ENCODE measurements at regions not wholly inside any gene's neighbourhood (a gene's known extent, or its start where the extent isn't known, plus 50 kb on each side); places are given as distances from the start of the nearest gene placed in this dataset.

- DNase-seq (ENCODE audit: low read depth in 2 of 2): peak in 1 of 2 experiments; percentile 5
Observed at GRCh38 chr16:51666821-51667220, 515.8 kb upstream of the SALL1 start.

- DNase-seq (ENCODE audit: low read depth in 2 of 2): no peak
Observed at GRCh38 chr16:51666074-51666473, 515.0 kb upstream of the SALL1 start.

- no peak for DNase-seq (ENCODE audit: low read depth in 2 of 2)
Observed at GRCh38 chr16:51665436-51665998, 514.4 kb upstream of the SALL1 start.

GRCh38 chr16:51658531-51658930, 507.5 kb upstream of the SALL1 start:
- DNase-seq (ENCODE audit: low read depth in 2 of 2): no peak

GRCh38 chr16:51657848-51658247, 506.8 kb upstream of the SALL1 start:
- DNase-seq (ENCODE audit: low read depth in 2 of 2): no peak

- no peak for DNase-seq (ENCODE audit: low read depth in 2 of 2)
Observed at GRCh38 chr16:51655249-51655648, 504.2 kb upstream of the SALL1 start.

GRCh38 chr16:51651061-51651466, 500.0 kb upstream of the SALL1 start:
- no peak for DNase-seq (ENCODE audit: low read depth in 2 of 2)

- DNase-seq (ENCODE audit: low read depth in 2 of 2): no peak
Observed at GRCh38 chr16:51649631-51650030, 498.6 kb upstream of the SALL1 start.

- DNase-seq (ENCODE audit: low read depth in 2 of 2): peak in 1 of 2 experiments; percentile 6
Observed at GRCh38 chr16:51648526-51648925, 497.5 kb upstream of the SALL1 start.

- DNase-seq (ENCODE audit: low read depth in 2 of 2): no peak
Observed at GRCh38 chr16:51641191-51641765, 490.2 kb upstream of the SALL1 start.

GRCh38 chr16:51640196-51640595, 489.1 kb upstream of the SALL1 start:
- no peak for DNase-seq (ENCODE audit: low read depth in 2 of 2)

GRCh38 chr16:51638339-51639135, 487.5 kb upstream of the SALL1 start:
- DNase-seq (ENCODE audit: low read depth in 2 of 2): no peak

GRCh38 chr16:51637770-51638094, 486.7 kb upstream of the SALL1 start:
- no peak for DNase-seq (ENCODE audit: low read depth in 2 of 2)

- DNase-seq (ENCODE audit: low read depth in 2 of 2): no peak
Observed at GRCh38 chr16:51636920-51637769, 486.1 kb upstream of the SALL1 start.

GRCh38 chr16:51635181-51635580, 484.1 kb upstream of the SALL1 start:
- no peak for DNase-seq (ENCODE audit: low read depth in 2 of 2)

GRCh38 chr16:51630076-51630475, 479.0 kb upstream of the SALL1 start:
- no peak for DNase-seq (ENCODE audit: low read depth in 2 of 2)

- no peak for DNase-seq (ENCODE audit: low read depth in 2 of 2)
Observed at GRCh38 chr16:51629576-51629975, 478.5 kb upstream of the SALL1 start.

- DNase-seq (ENCODE audit: low read depth in 2 of 2): no peak
Observed at GRCh38 chr16:51624080-51624775, 473.2 kb upstream of the SALL1 start.

- DNase-seq (ENCODE audit: low read depth in 2 of 2): no peak
Observed at GRCh38 chr16:51621610-51622009, 470.5 kb upstream of the SALL1 start.

- no peak for DNase-seq (ENCODE audit: low read depth in 2 of 2)
Observed at GRCh38 chr16:51615141-51615540, 464.1 kb upstream of the SALL1 start.

- no peak for DNase-seq (ENCODE audit: low read depth in 2 of 2)
Observed at GRCh38 chr16:51607201-51607651, 456.2 kb upstream of the SALL1 start.

GRCh38 chr16:51596247-51596646, 445.2 kb upstream of the SALL1 start:
- no peak for DNase-seq (ENCODE audit: low read depth in 2 of 2)

Data from fibroblast of skin of left biceps (primary cell).